ENCODE measurements at regions not wholly inside any gene's neighbourhood (a gene's known extent, or its start where the extent isn't known, plus 50 kb on each side); places are given as distances from the start of the nearest gene placed in this dataset.
A peak's percentile ranks its signal among the peaks of the same experiment; 100 is the strongest.

- Mint-ChIP-seq H3K27ac (peak overlapping the region in 4 of 9 donors; percentile 7 to 54 (median 26)), H3K9me3 (peaks cover 0 to 1% (median 0%) of the 10 kb centered on the region in 11 donors), H3K27me3 (no peaks in the 10 kb centered on the region), H3K4me1 (peaks cover 0 to 16% (median 4%) of the 10 kb centered on the region in 7 donors), H3K4me3 (peak overlapping the region in 1 of 10 donors; percentile 16), H3K36me3 (no peaks in the 10 kb centered on the region)
- Histone ChIP-seq H3K4me1 (ENCODE audit: control insufficient read depth in 2 of 2, insufficient read depth in 2 of 2, low read length in 2 of 2) (peaks cover 0 to 6% of the 10 kb centered on the region in 2 donors), H3K27me3 (ENCODE audit: control insufficient read depth in 2 of 2, insufficient read depth in 2 of 2, low read length in 2 of 2) (no peaks in the 10 kb centered on the region), H3K9me3 (ENCODE audit: control insufficient read depth in 2 of 3, low read length in 3 of 3) (no peaks in the 10 kb centered on the region), H3K27ac (ENCODE audit: low read depth, low read length) (no peak overlapping the region), H3K36me3 (ENCODE audit: control insufficient read depth in 2 of 3, insufficient read depth in 3 of 3, low read length in 3 of 3) (no peaks in the 10 kb centered on the region), H3K4me3 (ENCODE audit: low read length) (no peak overlapping the region)
- DNase-seq (peak in 1 of 9 donors; percentile 56), ATAC-seq (peak; percentile 90)
- ChIA-PET POLR2A (interaction anchor here (0.6 to 1.2 kb wide), 2 partner anchors 18 to 117 kb away, joined by 3 to 4 read pairs; no protein-coding TSS in a partner anchor), CTCF (interaction anchor here (0.5 to 1.1 kb wide), 4 partner anchors 8 to 129 kb away, joined by 3 read pairs; no protein-coding TSS in a partner anchor)
- intact Hi-C loops (cut with micrococcal nuclease) = no loop called here
Measured at GRCh38 chr2:136305517-136306192, 187.7 kb upstream of the CXCR4 start.

- Histone ChIP-seq H3K9me3 (ENCODE audit: control insufficient read depth in 2 of 3, low read length in 3 of 3) (no peaks in the 10 kb centered on the region), H3K27me3 (ENCODE audit: control insufficient read depth in 2 of 2, insufficient read depth in 2 of 2, low read length in 2 of 2) (no peaks in the 10 kb centered on the region), H3K36me3 (ENCODE audit: control insufficient read depth in 2 of 3, insufficient read depth in 3 of 3, low read length in 3 of 3) (no peaks in the 10 kb centered on the region), H3K4me1 (ENCODE audit: control insufficient read depth in 2 of 2, insufficient read depth in 2 of 2, low read length in 2 of 2) (peaks cover 0 to 4% of the 10 kb centered on the region in 2 donors), H3K4me3 (ENCODE audit: low read length) (no peak overlapping the region), H3K27ac (ENCODE audit: low read depth, low read length) (no peak overlapping the region)
- DNase-seq (no peak), ATAC-seq (no peak)
- H3K9me3 Mint-ChIP-seq = peaks cover 0 to 1% (median 0%) of the 10 kb centered on the region in 11 donors
- intact Hi-C loops (cut with micrococcal nuclease) = loop anchor here in 1 of 2 donors (1.0 kb wide), 1 partner anchor 32 kb away; no protein-coding TSS in a partner anchor
- ChIA-PET CTCF (no interaction called here), POLR2A (no interaction called here)
- peak overlapping the region in 1 of 9 donors; percentile 46 for H3K27ac Mint-ChIP-seq
- H3K4me1 Mint-ChIP-seq = peaks cover 4 to 23% (median 16%) of the 10 kb centered on the region in 7 donors
- no peak overlapping the region for H3K4me3 Mint-ChIP-seq
- peaks cover 0 to 2% (median 0%) of the 10 kb centered on the region in 5 donors for H3K27me3 Mint-ChIP-seq
- H3K36me3 Mint-ChIP-seq = no peaks in the 10 kb centered on the region
Measured at GRCh38 chr2:136301006-136301405, 183.1 kb upstream of the CXCR4 start.

GRCh38 chr2:136298631-136299030, 180.7 kb upstream of the CXCR4 start:
- DNase-seq (no peak), ATAC-seq (no peak)
- Histone ChIP-seq H3K27ac (ENCODE audit: low read depth, low read length) (no peak overlapping the region), H3K4me1 (ENCODE audit: control insufficient read depth in 2 of 2, insufficient read depth in 2 of 2, low read length in 2 of 2) (no peaks in the 10 kb centered on the region), H3K36me3 (ENCODE audit: control insufficient read depth in 2 of 3, insufficient read depth in 3 of 3, low read length in 3 of 3) (no peaks in the 10 kb centered on the region), H3K9me3 (ENCODE audit: control insufficient read depth in 2 of 3, low read length in 3 of 3) (no peaks in the 10 kb centered on the region), H3K27me3 (ENCODE audit: control insufficient read depth in 2 of 2, insufficient read depth in 2 of 2, low read length in 2 of 2) (no peaks in the 10 kb centered on the region), H3K4me3 (ENCODE audit: low read length) (no peak overlapping the region)
- no peaks in the 10 kb centered on the region for H3K36me3 Mint-ChIP-seq
- no peaks in the 10 kb centered on the region for H3K9me3 Mint-ChIP-seq
- POLR2A ChIA-PET = interaction anchor here (0.6 kb wide), 2 partner anchors 19 to 20 kb away, joined by 3 to 5 read pairs; no protein-coding TSS in a partner anchor
- intact Hi-C loops (cut with micrococcal nuclease) = loop anchor here in 1 of 2 donors (2.0 kb wide), 1 partner anchor 28 kb away; no protein-coding TSS in a partner anchor
- no peak overlapping the region for H3K4me3 Mint-ChIP-seq
- H3K27ac Mint-ChIP-seq = peak overlapping the region in 1 of 9 donors; percentile 76
- CTCF ChIA-PET = no interaction called here
- peaks cover 0 to 2% (median 0%) of the 10 kb centered on the region in 5 donors for H3K27me3 Mint-ChIP-seq
- peaks cover 4 to 17% (median 13%) of the 10 kb centered on the region in 7 donors for H3K4me1 Mint-ChIP-seq

GRCh38 chr2:136297994-136298393, 180.0 kb upstream of the CXCR4 start:
- Histone ChIP-seq H3K36me3 (ENCODE audit: control insufficient read depth in 2 of 3, insufficient read depth in 3 of 3, low read length in 3 of 3) (no peaks in the 10 kb centered on the region), H3K4me3 (ENCODE audit: low read length) (no peak overlapping the region), H3K9me3 (ENCODE audit: control insufficient read depth in 2 of 3, low read length in 3 of 3) (no peaks in the 10 kb centered on the region), H3K27me3 (ENCODE audit: control insufficient read depth in 2 of 2, insufficient read depth in 2 of 2, low read length in 2 of 2) (no peaks in the 10 kb centered on the region), H3K4me1 (ENCODE audit: control insufficient read depth in 2 of 2, insufficient read depth in 2 of 2, low read length in 2 of 2) (no peaks in the 10 kb centered on the region), H3K27ac (ENCODE audit: low read depth, low read length) (no peak overlapping the region)
- Mint-ChIP-seq H3K4me1 (peaks cover 4 to 17% (median 13%) of the 10 kb centered on the region in 7 donors), H3K36me3 (no peaks in the 10 kb centered on the region), H3K4me3 (no peak overlapping the region), H3K27me3 (peaks cover 0 to 2% (median 0%) of the 10 kb centered on the region in 5 donors), H3K27ac (no peak overlapping the region), H3K9me3 (no peaks in the 10 kb centered on the region)
- ChIA-PET CTCF (interaction anchor here (0.8 kb wide), 1 partner anchor 17 kb away, joined by 3 read pairs; no protein-coding TSS in a partner anchor), POLR2A (no interaction called here)
- DNase-seq = no peak
- no peak for ATAC-seq
- intact Hi-C loops (cut with micrococcal nuclease) = loop anchor here in 1 of 2 donors (2.0 kb wide), 2 partner anchors 17 to 29 kb away; no protein-coding TSS in a partner anchor

DNA sequence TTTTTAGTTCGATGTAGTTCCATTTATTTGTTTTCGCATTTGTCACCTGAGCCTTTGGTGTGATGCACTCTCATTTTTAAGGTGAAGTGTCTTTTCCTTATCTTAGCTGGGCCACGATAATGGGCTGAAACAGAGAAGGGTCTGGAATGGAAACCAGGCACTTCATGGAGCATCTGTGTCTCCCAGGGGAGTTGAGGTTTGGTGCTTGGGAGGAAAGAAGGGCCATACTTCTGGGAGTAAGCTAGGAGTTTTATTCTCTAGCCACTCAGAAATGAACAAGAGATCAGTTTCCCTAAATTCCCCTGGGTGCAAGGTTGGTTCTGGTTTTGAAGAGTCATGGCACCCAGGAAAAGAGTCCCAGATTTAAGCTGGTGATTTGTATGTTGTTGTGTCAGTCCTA, 179.4 kb upstream of the CXCR4 start:
- ChIA-PET POLR2A (no interaction called here), CTCF (interaction anchor here (0.8 kb wide), 1 partner anchor 17 kb away, joined by 3 read pairs; no protein-coding TSS in a partner anchor)
- Histone ChIP-seq H3K27ac (ENCODE audit: low read depth, low read length) (no peak overlapping the region), H3K9me3 (ENCODE audit: control insufficient read depth in 2 of 3, low read length in 3 of 3) (no peaks in the 10 kb centered on the region), H3K27me3 (ENCODE audit: control insufficient read depth in 2 of 2, insufficient read depth in 2 of 2, low read length in 2 of 2) (no peaks in the 10 kb centered on the region), H3K4me1 (ENCODE audit: control insufficient read depth in 2 of 2, insufficient read depth in 2 of 2, low read length in 2 of 2) (no peaks in the 10 kb centered on the region), H3K36me3 (ENCODE audit: control insufficient read depth in 2 of 3, insufficient read depth in 3 of 3, low read length in 3 of 3) (no peaks in the 10 kb centered on the region), H3K4me3 (ENCODE audit: low read length) (no peak overlapping the region)
- peaks cover 0 to 4% (median 0%) of the 10 kb centered on the region in 11 donors for H3K9me3 Mint-ChIP-seq
- DNase-seq = no peak
- peak overlapping the region in 1 of 9 donors; percentile 7 for H3K27ac Mint-ChIP-seq
- ATAC-seq = no peak
- H3K4me1 Mint-ChIP-seq = peaks cover 7 to 21% (median 18%) of the 10 kb centered on the region in 7 donors
- intact Hi-C loops (cut with micrococcal nuclease) = loop anchor here in 1 of 2 donors (2.0 kb wide), 1 partner anchor 17 kb away; no protein-coding TSS in a partner anchor
- H3K27me3 Mint-ChIP-seq = peaks cover 0 to 2% (median 0%) of the 10 kb centered on the region in 5 donors
- no peak overlapping the region for H3K4me3 Mint-ChIP-seq
- no peaks in the 10 kb centered on the region for H3K36me3 Mint-ChIP-seq

DNA sequence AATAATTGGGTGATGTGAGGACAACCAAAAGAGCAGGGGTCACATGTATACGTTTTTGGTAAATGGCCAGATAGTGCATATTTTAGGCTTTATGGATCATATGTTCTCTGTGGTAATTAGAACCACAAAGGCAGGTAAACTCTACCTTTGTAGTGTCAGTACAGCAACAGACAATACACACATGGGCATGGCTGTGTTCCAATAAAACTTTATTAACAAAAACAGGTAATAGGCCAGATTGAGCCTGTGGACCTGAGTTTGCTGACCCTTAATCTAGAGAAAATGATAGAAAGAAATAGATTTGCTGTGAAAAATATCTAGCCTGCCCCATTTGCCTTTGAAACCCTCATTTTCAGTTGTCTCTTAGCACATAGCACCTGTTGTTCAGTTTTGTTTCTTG, 177.2 kb upstream of the CXCR4 start:
- no peak overlapping the region for H3K27ac Mint-ChIP-seq
- intact Hi-C loops (cut with micrococcal nuclease) = no loop called here
- H3K27me3 Mint-ChIP-seq = no peaks in the 10 kb centered on the region
- ChIA-PET POLR2A (interaction anchor here (0.7 kb wide), 1 partner anchor 11 kb away, joined by 4 read pairs; no protein-coding TSS in a partner anchor), CTCF (no interaction called here)
- Histone ChIP-seq H3K27ac (ENCODE audit: low read depth, low read length) (no peak overlapping the region), H3K9me3 (ENCODE audit: control insufficient read depth in 2 of 3, low read length in 3 of 3) (no peaks in the 10 kb centered on the region), H3K4me1 (ENCODE audit: control insufficient read depth in 2 of 2, insufficient read depth in 2 of 2, low read length in 2 of 2) (no peaks in the 10 kb centered on the region), H3K27me3 (ENCODE audit: control insufficient read depth in 2 of 2, insufficient read depth in 2 of 2, low read length in 2 of 2) (no peaks in the 10 kb centered on the region), H3K4me3 (ENCODE audit: low read length) (no peak overlapping the region), H3K36me3 (ENCODE audit: control insufficient read depth in 2 of 3, insufficient read depth in 3 of 3, low read length in 3 of 3) (no peaks in the 10 kb centered on the region)
- peaks cover 9 to 20% (median 17%) of the 10 kb centered on the region in 7 donors for H3K4me1 Mint-ChIP-seq
- ATAC-seq (no peak), DNase-seq (no peak)
- H3K4me3 Mint-ChIP-seq = no peak overlapping the region
- H3K9me3 Mint-ChIP-seq = peaks cover 0 to 20% (median 0%) of the 10 kb centered on the region in 11 donors
- H3K36me3 Mint-ChIP-seq = peaks cover 0 to 9% (median 0%) of the 10 kb centered on the region in 5 donors

Measured in naive thymus-derived CD4-positive, alpha-beta T cell (primary cell).